AG04449 (cell line): ENCODE measurements at regions not wholly inside any gene's neighbourhood (a gene's known extent, or its start where the extent isn't known, plus 50 kb on each side); places are given as distances from the start of the nearest gene placed in this dataset.
"Not testable (repeated sequence)": the region's sequence is repeated elsewhere in the genome, so short reads cannot be mapped to it uniquely, and the experiment has no call there.

Experiments used
- CTCF ChIA-PET: fragments of 350-600 bp; formaldehyde crosslinking; extraction: SDS; loops from one replicate; lab custom pipeline; 2021; ENCODE audit warnings: antibody characterized with exemption; lab: Yijun Ruan, JAX
- POLR2A ChIA-PET: fragments of 400-600, 350-600 bp; formaldehyde crosslinking; extraction: SDS; loops from one replicate; lab custom pipeline; 2020; ENCODE audit warnings: antibody characterized with exemption, inconsistent platforms; lab: Yijun Ruan, JAX
- DNase-seq: peaks from one replicate; pipeline ENCODE4 v3.0.0-alpha.2; 2010; ENCODE audit warnings: low read depth, low spot score
- H3K4me3 ChIP-seq: 2 replicates; pipeline ENCODE4 v1.5.1; 2011; ENCODE audit warnings: low read depth, mild to moderate bottlenecking, control low read depth, low read length
- CTCF ChIP-seq: IDR thresholded peaks from one replicate; pipeline ENCODE4 v1.5.1; 2011; ENCODE audit warnings: mild to moderate bottlenecking, moderate library complexity, low read length, control low read depth, inconsistent platforms; ENCODE audit not compliant: insufficient read depth; ENCODE audit errors: missing control alignments

- CTCF ChIA-PET: interaction anchor here (1.1 to 1.3 kb wide), 2 partner anchors 9 to 363 kb away, joined by 4 read pairs; no protein-coding TSS in a partner anchor
- H3K4me3 ChIP-seq: no peak overlapping the region
- TF ChIP-seq CTCF: no peak
- no peak for DNase-seq
- POLR2A ChIA-PET: no interaction called here
Observed at GRCh38 chr10:28769091-28769604, 91.8 kb downstream of the BAMBI start.

- CTCF ChIA-PET, H3K4me3 ChIP-seq, POLR2A ChIA-PET, DNase-seq: not testable (repeated sequence)
Observed at GRCh38 chr10:28771580-28772090, 94.3 kb downstream of the BAMBI start.

GRCh38 chr10:28774051-28774995, 97.0 kb downstream of the BAMBI start:
- H3K4me3 ChIP-seq: no peak overlapping the region
- ChIA-PET POLR2A (no interaction called here), CTCF (interaction anchor here (0.6 to 0.7 kb wide), 2 partner anchors 38 to 612 kb away, joined by 3 to 4 read pairs; no protein-coding TSS in a partner anchor)
- no peak for DNase-seq
- no peak for TF ChIP-seq CTCF

- TF ChIP-seq CTCF: no peak
- no peak overlapping the region for H3K4me3 ChIP-seq
- ChIA-PET POLR2A (no interaction called here), CTCF (interaction anchor here (1.3 kb wide), 1 partner anchor 21 kb away, joined by 3 read pairs; no protein-coding TSS in a partner anchor)
- DNase-seq: no peak
Observed at GRCh38 chr10:28775773-28776172, 98.5 kb downstream of the BAMBI start.

GRCh38 chr10:28776519-28776918, 99.2 kb downstream of the BAMBI start:
- H3K4me3 ChIP-seq: no peak overlapping the region
- DNase-seq: no peak
- POLR2A ChIA-PET: no interaction called here
- CTCF ChIA-PET: interaction anchor here (1.3 kb wide), 1 partner anchor 22 kb away, joined by 3 read pairs; no protein-coding TSS in a partner anchor
- TF ChIP-seq CTCF: no peak

- H3K4me3 ChIP-seq: no peak overlapping the region
- TF ChIP-seq CTCF: no peak
- ChIA-PET CTCF (no interaction called here), POLR2A (no interaction called here)
- DNase-seq: no peak
Observed at GRCh38 chr10:28777911-28778310, 100.6 kb downstream of the BAMBI start.
